ENCODE measurements at regions not wholly inside any gene's neighbourhood (a gene's known extent, or its start where the extent isn't known, plus 50 kb on each side); places are given as distances from the start of the nearest gene placed in this dataset.

DNA sequence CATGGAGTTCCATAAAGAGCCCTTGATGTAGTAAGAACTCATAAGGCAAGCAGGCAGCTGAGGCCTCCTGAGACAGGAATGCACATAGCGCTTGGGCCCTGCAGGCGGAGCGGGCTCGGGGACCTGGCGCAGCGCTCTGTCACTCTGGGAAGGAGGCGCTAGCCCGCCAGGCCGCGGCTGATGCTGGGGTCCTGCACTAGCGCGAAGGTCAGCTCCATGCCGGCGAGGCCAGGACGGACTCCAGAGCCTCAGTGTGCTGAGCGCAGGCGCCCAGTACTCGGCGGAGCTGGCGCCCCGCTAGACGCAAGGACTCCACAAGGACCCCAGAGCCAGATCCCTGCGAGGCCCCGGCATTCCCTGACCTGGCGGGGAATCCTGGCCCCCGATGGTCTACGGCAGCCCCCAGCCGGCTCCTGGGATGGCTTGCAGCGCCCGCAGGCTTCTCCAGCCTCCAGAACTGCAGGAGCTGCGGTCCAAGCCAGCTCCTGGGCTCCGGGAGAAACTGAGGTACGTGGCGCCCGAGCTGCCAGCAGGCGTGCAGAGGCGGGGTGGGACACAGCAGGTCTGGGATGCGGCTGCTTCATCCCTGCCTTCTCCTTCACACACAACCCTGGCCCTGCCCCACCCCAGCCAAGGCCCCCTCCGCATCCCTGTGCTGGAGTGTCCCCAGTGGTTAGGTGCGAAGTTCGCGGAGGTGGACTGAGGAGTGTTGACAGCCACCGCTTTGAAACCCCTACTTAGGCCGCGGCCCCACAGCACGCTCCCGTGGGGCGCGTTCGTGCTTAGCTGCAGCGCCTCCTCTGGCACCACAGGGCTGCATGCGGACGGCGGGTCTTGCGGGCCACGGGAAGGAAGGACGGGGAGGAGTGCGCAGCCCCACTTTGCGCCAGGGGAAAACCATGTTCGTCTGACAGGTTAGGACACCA lies 761.5 kb upstream of the POM121L12 start:
- Histone ChIP-seq H3K27ac (no peak overlapping the region), H3K27me3 (no peaks in the 10 kb centered on the region), H3K4me2 (no peak overlapping the region), H3K9ac (no peak overlapping the region), H3K36me3 (no peaks in the 10 kb centered on the region), H2AFZ (replicated peaks) (no peak overlapping the region), H3F3A (ENCODE audit: low read depth) (no peaks in the 10 kb centered on the region), H3K9me3 (ENCODE audit: low read depth) (no peaks in the 10 kb centered on the region), H3K4me1 (no peaks in the 10 kb centered on the region), H3K4me3 (no peak overlapping the region), H3K79me2 (ENCODE audit: low read depth) (no peaks in the 10 kb centered on the region), H4K20me1 (ENCODE audit: low read depth) (no peaks in the 10 kb centered on the region)
- Mint-ChIP-seq H3K9me3 (peaks cover 11% of the 10 kb centered on the region), H3K36me3 (no peaks in the 10 kb centered on the region), H3K27me3 (ENCODE audit: insufficient read depth, low read depth) (peaks cover 6% of the 10 kb centered on the region), H3K4me1 (peaks cover 13% of the 10 kb centered on the region), H3K4me3 (no peak overlapping the region), H3K27ac (no peak overlapping the region)
- TF ChIP-seq, protein P1, sequence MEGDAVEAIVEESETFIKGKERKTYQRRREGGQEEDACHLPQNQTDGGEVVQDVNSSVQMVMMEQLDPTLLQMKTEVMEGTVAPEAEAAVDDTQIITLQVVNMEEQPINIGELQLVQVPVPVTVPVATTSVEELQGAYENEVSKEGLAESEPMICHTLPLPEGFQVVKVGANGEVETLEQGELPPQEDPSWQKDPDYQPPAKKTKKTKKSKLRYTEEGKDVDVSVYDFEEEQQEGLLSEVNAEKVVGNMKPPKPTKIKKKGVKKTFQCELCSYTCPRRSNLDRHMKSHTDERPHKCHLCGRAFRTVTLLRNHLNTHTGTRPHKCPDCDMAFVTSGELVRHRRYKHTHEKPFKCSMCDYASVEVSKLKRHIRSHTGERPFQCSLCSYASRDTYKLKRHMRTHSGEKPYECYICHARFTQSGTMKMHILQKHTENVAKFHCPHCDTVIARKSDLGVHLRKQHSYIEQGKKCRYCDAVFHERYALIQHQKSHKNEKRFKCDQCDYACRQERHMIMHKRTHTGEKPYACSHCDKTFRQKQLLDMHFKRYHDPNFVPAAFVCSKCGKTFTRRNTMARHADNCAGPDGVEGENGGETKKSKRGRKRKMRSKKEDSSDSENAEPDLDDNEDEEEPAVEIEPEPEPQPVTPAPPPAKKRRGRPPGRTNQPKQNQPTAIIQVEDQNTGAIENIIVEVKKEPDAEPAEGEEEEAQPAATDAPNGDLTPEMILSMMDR (IDR thresholded peaks at IDR 0.05), result no peak
- TF ChIP-seq EZH2 (IDR thresholded peaks at IDR 0.05) (no peak), EZH2phosphoT487 (IDR thresholded peaks at IDR 0.05) (no peak)
- no peak for DNase-seq (ENCODE audit: low spot score)

DNA sequence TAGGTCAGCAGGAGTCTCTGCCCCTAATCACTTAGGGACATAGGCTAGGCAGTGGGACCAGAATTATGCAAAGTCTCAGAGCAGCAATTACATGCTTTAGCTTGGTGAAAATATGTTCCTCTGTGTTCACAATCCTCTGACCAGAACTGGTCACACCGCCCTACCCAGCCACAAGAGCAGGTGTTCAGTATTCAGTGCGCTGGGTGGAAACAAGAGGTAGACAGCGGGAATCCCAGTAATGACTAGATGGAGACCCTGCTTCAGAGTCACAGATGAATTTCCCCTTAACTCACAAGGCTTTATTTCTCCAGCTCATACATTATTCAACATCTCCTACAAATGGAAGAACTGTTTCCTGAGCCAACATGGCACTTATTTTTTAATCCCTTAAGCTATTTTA lies 763.7 kb upstream of the POM121L12 start:
- no peaks in the 10 kb centered on the region for H3K27me3 ChIP-seq
- no peaks in the 10 kb centered on the region for H3K79me2 ChIP-seq (ENCODE audit: low read depth)
- H3K4me1 Mint-ChIP-seq, result peaks cover 13% of the 10 kb centered on the region
- H3K4me3 ChIP-seq, result no peak overlapping the region
- H3K27ac ChIP-seq, result no peak overlapping the region
- H3K4me2 ChIP-seq, result no peak overlapping the region
- H3K27ac Mint-ChIP-seq, result no peak overlapping the region
- TF ChIP-seq EZH2 (IDR thresholded peaks at IDR 0.05) (no peak), EZH2phosphoT487 (IDR thresholded peaks at IDR 0.05) (no peak)
- TF ChIP-seq, protein P1 (IDR thresholded peaks at IDR 0.05), result no peak
- H3K4me1 ChIP-seq, result no peaks in the 10 kb centered on the region
- DNase-seq (ENCODE audit: low spot score), result no peak
- H3K9me3 ChIP-seq (ENCODE audit: low read depth), result no peaks in the 10 kb centered on the region
- no peak overlapping the region for H3K9ac ChIP-seq
- peaks cover 10% of the 10 kb centered on the region for H3K9me3 Mint-ChIP-seq
- no peak overlapping the region for H3K4me3 Mint-ChIP-seq
- H4K20me1 ChIP-seq (ENCODE audit: low read depth), result no peaks in the 10 kb centered on the region
- H2AFZ ChIP-seq (replicated peaks), result no peak overlapping the region
- peaks cover 6% of the 10 kb centered on the region for H3K27me3 Mint-ChIP-seq (ENCODE audit: insufficient read depth, low read depth)
- no peaks in the 10 kb centered on the region for H3K36me3 Mint-ChIP-seq
- no peaks in the 10 kb centered on the region for H3K36me3 ChIP-seq
- H3F3A ChIP-seq (ENCODE audit: low read depth), result no peaks in the 10 kb centered on the region

DNA sequence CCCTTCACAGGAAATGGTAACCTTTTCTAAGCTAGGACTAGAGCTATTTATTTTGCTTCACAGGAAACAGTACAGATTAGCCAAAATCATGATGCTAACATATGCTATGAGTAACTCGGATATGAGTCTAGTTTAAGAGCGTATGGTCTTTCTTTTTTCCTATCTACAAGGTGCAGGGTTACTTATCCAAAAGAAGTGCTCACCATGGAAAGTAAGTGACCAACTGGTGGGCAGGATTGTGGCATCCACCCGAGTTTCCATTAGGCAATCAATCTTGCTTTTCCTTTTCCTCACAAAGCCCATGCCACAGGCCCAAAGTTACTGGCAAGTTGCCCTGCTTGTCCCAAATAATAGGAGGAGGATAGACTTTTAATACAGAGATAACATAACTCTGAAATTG lies 765.1 kb upstream of the POM121L12 start:
- peaks cover 6% of the 10 kb centered on the region for H3K27me3 Mint-ChIP-seq (ENCODE audit: insufficient read depth, low read depth)
- Histone ChIP-seq H3K9me3 (ENCODE audit: low read depth) (no peaks in the 10 kb centered on the region), H3K9ac (no peak overlapping the region), H3K4me2 (no peak overlapping the region), H3K4me1 (no peaks in the 10 kb centered on the region), H3K36me3 (no peaks in the 10 kb centered on the region), H4K20me1 (ENCODE audit: low read depth) (no peaks in the 10 kb centered on the region), H3K27me3 (no peaks in the 10 kb centered on the region), H3F3A (ENCODE audit: low read depth) (no peaks in the 10 kb centered on the region), H2AFZ (replicated peaks) (peak overlapping the region; percentile 2), H3K27ac (no peak overlapping the region), H3K79me2 (ENCODE audit: low read depth) (no peaks in the 10 kb centered on the region), H3K4me3 (no peak overlapping the region)
- H3K9me3 Mint-ChIP-seq, result peaks cover 9% of the 10 kb centered on the region
- no peak overlapping the region for H3K27ac Mint-ChIP-seq
- DNase-seq (ENCODE audit: low spot score), result no peak
- H3K4me1 Mint-ChIP-seq, result peaks cover 13% of the 10 kb centered on the region
- TF ChIP-seq, protein P1 (IDR thresholded peaks at IDR 0.05), result no peak
- TF ChIP-seq EZH2phosphoT487 (IDR thresholded peaks at IDR 0.05) (no peak), EZH2 (IDR thresholded peaks at IDR 0.05) (no peak)
- H3K4me3 Mint-ChIP-seq, result no peak overlapping the region
- no peaks in the 10 kb centered on the region for H3K36me3 Mint-ChIP-seq

Measured in neural progenitor cell (in vitro differentiated cells).